GM12878 (cell line): ENCODE measurements at regions not wholly inside any gene's neighbourhood (a gene's known extent, or its start where the extent isn't known, plus 50 kb on each side); places are given as distances from the start of the nearest gene placed in this dataset.

Experiments
- ATAC-seq: fragments of 200-7000 bp; cut with Tn5 transposase; 3 replicates; pipeline ENCODE4 v1.9.1; 2020; ENCODE audit warnings: mild to moderate bottlenecking, moderate library complexity
- BruUV-seq: library from RNA; stranded (reverse); fragments of 400-500 nt; replicated peaks from 2 replicates; lab custom pipeline; 2021; lab: Mats Ljungman, UMichigan
- CTCF ChIA-PET: fragments of 300-600 bp; sonication (Branson Sonifier 250); formaldehyde crosslinking; extraction: SDS; loops from one replicate; lab custom pipeline; 2021; ENCODE audit warnings: inconsistent platforms; lab: Yijun Ruan, JAX
- POLR2A ChIA-PET: fragments of 350-600 bp; formaldehyde crosslinking; extraction: SDS; loops from one replicate; lab custom pipeline; 2021; ENCODE audit warnings: inconsistent platforms; lab: Charles Lee
- RAD21 ChIA-PET: fragments of 300-600 bp; sonication (Branson Sonifier 250); formaldehyde crosslinking; loops from one replicate; lab custom pipeline; 2023; ENCODE audit warnings: antibody characterized with exemption; ENCODE audit not compliant: unreplicated experiment; lab: Charles Lee
- SMC1A ChIA-PET: fragments of 300-600 bp; sonication (Branson Sonifier 250); formaldehyde crosslinking; loops from one replicate; lab custom pipeline; 2023; ENCODE audit not compliant: unreplicated experiment, uncharacterized antibody; lab: Charles Lee
- DNase-seq: peaks from one replicate; pipeline ENCODE4 v3.0.0-alpha.2; 2011; ENCODE audit warnings: low read depth, low spot score
- FAIRE-seq: peaks from 3 replicates; lab custom pipeline; 2011; peaks lifted over from hg19 to GRCh38; lab: Jason Lieb, UNC
- H2AFZ ChIP-seq: 2 replicates; pipeline ENCODE4 v1.6.0; 2011; ENCODE audit warnings: low read depth, low read length, control low read depth; ENCODE audit not compliant: control insufficient read depth
- H3K27ac ChIP-seq: 2 replicates; pipeline ENCODE4 v1.5.1; 2011; ENCODE audit warnings: control low read depth; ENCODE audit not compliant: control insufficient read depth, insufficient read depth
- H3K27me3 ChIP-seq, 2 experiments: replicated peaks in 1 of 2; 2 replicates each; pipeline versions ENCODE4 v1.6.0 to v1.6.1; 2011; ENCODE audit warnings: low read length in 1 of 2; ENCODE audit not compliant: control insufficient read depth in 2 of 2, insufficient read depth in 2 of 2
- H3K36me3 ChIP-seq, 2 experiments: 2 replicates each; pipeline ENCODE4 v1.5.1; 2011; ENCODE audit warnings: low read length in 1 of 2; ENCODE audit not compliant: control insufficient read depth in 2 of 2, insufficient read depth in 2 of 2
- H3K4me1 ChIP-seq: 2 replicates; pipeline ENCODE4 v1.6.1; 2011; ENCODE audit warnings: mild to moderate bottlenecking, low read length, moderate library complexity, mixed read lengths; ENCODE audit not compliant: control insufficient read depth, insufficient read depth
- H3K4me2 ChIP-seq: 2 replicates; pipeline ENCODE4 v1.6.0; 2011; ENCODE audit warnings: control low read depth; ENCODE audit not compliant: control insufficient read depth, insufficient read depth
- H3K4me3 ChIP-seq: fragments of 200-600 bp; sonication (generic); 2 replicates; pipeline ENCODE4 v1.5.1; 2016
- H3K79me2 ChIP-seq: 2 replicates; pipeline ENCODE4 v1.6.0; 2011; ENCODE audit warnings: low read length; ENCODE audit not compliant: control insufficient read depth, insufficient read depth
- H3K9ac ChIP-seq: 2 replicates; pipeline ENCODE4 v1.8.0; 2011; ENCODE audit warnings: low read length, control low read depth, mixed read lengths; ENCODE audit not compliant: control insufficient read depth, insufficient read depth
- H3K9me3 ChIP-seq: replicated peaks from 3 replicates; pipeline ENCODE4 v1.5.1; 2011; ENCODE audit warnings: mild to moderate bottlenecking, low read length; ENCODE audit not compliant: control insufficient read depth, insufficient read depth
- H4K20me1 ChIP-seq: 2 replicates; pipeline ENCODE4 v1.6.0; 2011; ENCODE audit not compliant: control insufficient read depth, insufficient read depth
- BACH1 ChIP-seq: fragments of 450-650 bp; IDR thresholded peaks from 2 replicates; pipeline ENCODE4 v1.6.1; 2017; ENCODE audit warnings: mild to moderate bottlenecking, borderline replicate concordance
- CEBPB ChIP-seq, 2 experiments: fragments of 150-350 bp in 1 of 2; IDR thresholded peaks; 2 replicates each; pipeline ENCODE4 v1.6.1; 2012 to 2014; ENCODE audit warnings: low read depth in 2 of 2, low read length in 2 of 2, borderline replicate concordance in 1 of 2, inconsistent platforms in 1 of 2
- ETV6 ChIP-seq, 2 experiments: fragments of 450-650 bp in 1 of 2; IDR thresholded peaks in 1 of 2; conservative IDR thresholded peaks in 1 of 2; 2 replicates each; pipeline ENCODE4 v1.6.1; 2014; ENCODE audit warnings: antibody characterized with exemption in 1 of 2, borderline replicate concordance in 1 of 2, low read depth in 1 of 2, mild to moderate bottlenecking in 1 of 2, moderate library complexity in 1 of 2
- HDGF ChIP-seq: fragments of 450-650 bp; IDR thresholded peaks from 2 replicates; pipeline ENCODE4 v1.6.1; 2016; ENCODE audit warnings: antibody characterized with exemption
- IRF3 ChIP-seq: fragments of 450-650 bp; IDR thresholded peaks from 2 replicates; pipeline ENCODE4 v1.6.1; 2014; ENCODE audit warnings: mild to moderate bottlenecking
- IRF4 ChIP-seq: IDR thresholded peaks from 2 replicates; pipeline ENCODE4 v1.6.1; 2011; ENCODE audit warnings: low read depth, low read length
- JUNB ChIP-seq: IDR thresholded peaks from 2 replicates; pipeline ENCODE4 v1.6.1; 2016; ENCODE audit warnings: antibody characterized with exemption, mild to moderate bottlenecking
- MEF2B ChIP-seq: fragments of 450-650 bp; IDR thresholded peaks from 2 replicates; pipeline ENCODE4 v1.6.1; 2018; ENCODE audit warnings: mild to moderate bottlenecking, moderate library complexity; ENCODE audit not compliant: partially characterized antibody, poor library complexity, severe bottlenecking
- PRDM15 ChIP-seq: fragments of 450-650 bp; formaldehyde crosslinking; IDR thresholded peaks from 2 replicates; pipeline ENCODE4 v1.4.0; 2020; ENCODE audit warnings: mild to moderate bottlenecking, moderate library complexity
- SRF ChIP-seq, 2 experiments: IDR thresholded peaks; 2 replicates each; pipeline ENCODE4 v1.6.1; 2011; ENCODE audit warnings: low read depth in 2 of 2, low read length in 2 of 2, mild to moderate bottlenecking in 1 of 2, moderate library complexity in 1 of 2
- STAT3 ChIP-seq: IDR thresholded peaks from 2 replicates; pipeline ENCODE4 v1.6.1; 2011; ENCODE audit warnings: low read depth, low read length, improper control_type of control experiment
- TCF3 ChIP-seq: IDR thresholded peaks from 2 replicates; pipeline ENCODE4 v1.6.1; 2012; ENCODE audit warnings: low read depth, mild to moderate bottlenecking, low read length, borderline replicate concordance; ENCODE audit not compliant: insufficient read depth
- ZSCAN29 ChIP-seq: fragments of 450-650 bp; IDR thresholded peaks from 2 replicates; pipeline ENCODE4 v1.6.1; 2017; ENCODE audit warnings: mild to moderate bottlenecking, moderate library complexity
- WGBS: methylation state at CpG from one replicate; pipeline ENCODE4 v1.1.6; 2016; ENCODE audit warnings: low lambda C conversion rate; ENCODE audit not compliant: insufficient replicate concordance, insufficient coverage; ENCODE audit errors: missing lambda C conversion rate; 5-methylcytosine and 5-hydroxymethylcytosine counted together
- in situ Hi-C: fragments of 300-500 bp; cut with MboI; formaldehyde crosslinking; loops from 9 replicates; pipeline ENCODE4 v1.14.3; 2018; ENCODE audit warnings: mixed read lengths
- intact Hi-C: fragments of 100-400 bp; cut with micrococcal nuclease; formaldehyde crosslinking; loops from one replicate; pipeline ENCODE4 v1.14.2; 2022; ENCODE audit not compliant: unreplicated experiment
- TF ChIP-seq, protein P1 (sequence below): IDR thresholded peaks from 2 replicates; pipeline ENCODE4 v1.6.1; 2011; ENCODE audit warnings: mild to moderate bottlenecking, low read depth, low read length, moderate library complexity; ENCODE audit not compliant: insufficient replicate concordance
- TF ChIP-seq, protein P2 (sequence below): IDR thresholded peaks from 2 replicates; pipeline ENCODE4 v1.6.1; 2012; ENCODE audit warnings: low read depth, low read length, improper control_type of control experiment

DNA sequence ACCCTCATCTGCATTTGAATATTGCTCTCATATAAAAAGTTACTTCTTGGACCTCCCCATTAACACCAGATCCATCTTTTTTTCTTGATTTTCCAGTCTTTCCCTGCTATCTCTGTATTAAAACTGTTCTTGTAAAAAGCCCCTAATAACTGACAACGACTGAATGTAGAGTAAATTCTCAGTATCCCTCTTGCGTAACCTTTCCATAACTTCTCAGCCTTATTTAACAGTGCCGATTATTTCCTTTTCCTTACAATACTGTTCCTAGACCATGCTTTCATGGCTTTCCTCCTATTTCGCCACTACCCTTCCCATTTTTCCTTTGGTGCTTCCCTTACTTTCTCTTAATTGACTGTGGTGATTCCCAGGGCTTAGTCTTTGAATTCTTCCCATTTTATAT, 348.9 kb upstream of the DSEL start:
- ChIA-PET POLR2A (no interaction called here), RAD21 (no interaction called here), SMC1A (no interaction called here), CTCF (no interaction called here)
- Histone ChIP-seq H3K27ac (no peak overlapping the region), H3K9me3 (no peaks in the 10 kb centered on the region), H2AFZ (no peak overlapping the region), H3K9ac (no peak overlapping the region), H3K4me1 (no peaks in the 10 kb centered on the region), H3K27me3 (no peaks in the 10 kb centered on the region), H3K79me2 (no peaks in the 10 kb centered on the region), H3K36me3 (no peaks in the 10 kb centered on the region), H3K4me2 (no peak overlapping the region), H4K20me1 (no peaks in the 10 kb centered on the region), H3K4me3 (no peak overlapping the region)
- TF ChIP-seq IRF4 (no peak), MEF2B (no peak), ETV6 (conservative IDR thresholded peaks at IDR 0.05 in 1 of 2, IDR thresholded peaks at IDR 0.05 in 1 of 2; ENCODE audit: borderline replicate concordance in 1 of 2, low read depth in 1 of 2) (no peak), IRF3 (no peak), ZSCAN29 (no peak), SRF (IDR thresholded peaks at IDR 0.05; ENCODE audit: low read depth in 2 of 2, low read length in 2 of 2) (no peak), HDGF (no peak), TCF3 (no peak), PRDM15 (CRISPR knock-in tag) (no peak), STAT3 (no peak), BACH1 (no peak), JUNB (no peak), CEBPB (IDR thresholded peaks at IDR 0.05; ENCODE audit: borderline replicate concordance in 1 of 2, low read depth in 2 of 2, low read length in 2 of 2) (no peak)
- TF ChIP-seq, protein P1, sequence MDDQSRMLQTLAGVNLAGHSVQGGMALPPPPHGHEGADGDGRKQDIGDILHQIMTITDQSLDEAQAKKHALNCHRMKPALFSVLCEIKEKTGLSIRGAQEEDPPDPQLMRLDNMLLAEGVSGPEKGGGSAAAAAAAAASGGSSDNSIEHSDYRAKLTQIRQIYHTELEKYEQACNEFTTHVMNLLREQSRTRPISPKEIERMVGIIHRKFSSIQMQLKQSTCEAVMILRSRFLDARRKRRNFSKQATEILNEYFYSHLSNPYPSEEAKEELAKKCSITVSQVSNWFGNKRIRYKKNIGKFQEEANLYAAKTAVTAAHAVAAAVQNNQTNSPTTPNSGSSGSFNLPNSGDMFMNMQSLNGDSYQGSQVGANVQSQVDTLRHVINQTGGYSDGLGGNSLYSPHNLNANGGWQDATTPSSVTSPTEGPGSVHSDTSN, result no peak
- TF ChIP-seq, protein P2, sequence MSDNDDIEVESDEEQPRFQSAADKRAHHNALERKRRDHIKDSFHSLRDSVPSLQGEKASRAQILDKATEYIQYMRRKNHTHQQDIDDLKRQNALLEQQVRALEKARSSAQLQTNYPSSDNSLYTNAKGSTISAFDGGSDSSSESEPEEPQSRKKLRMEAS, result no peak
- intact Hi-C loops (no loop called here), in situ Hi-C loops (no loop called here)
- DNase-seq (no peak), FAIRE-seq (no peak), ATAC-seq (no peak)
- 45% methylated on average over 4 of the region's 4 CpGs for WGBS
- BruUV-seq, result no TSS peak
